GM23338 (cell line): ENCODE measurements at regions not wholly inside any gene's neighbourhood (a gene's known extent, or its start where the extent isn't known, plus 50 kb on each side); places are given as distances from the start of the nearest gene placed in this dataset.

Experiments
- ATAC-seq: fragments of 200-7000 bp; cut with Tn5 transposase; 3 replicates; pipeline ENCODE4 v1.9.1; 2020
- DNase-seq: peaks from one replicate; pipeline ENCODE4 v3.0.0-alpha.2; 2015; ENCODE audit warnings: low spot score
- H2AFZ ChIP-seq: fragments of 200-600 bp; sonication (generic); 2 replicates; pipeline ENCODE4 v1.8.0; 2016; ENCODE audit warnings: antibody characterized with exemption, mild to moderate bottlenecking, moderate library complexity
- H3F3A ChIP-seq: fragments of 200-600 bp; sonication (generic); replicated peaks from 2 replicates; pipeline ENCODE4 v1.8.0; 2017; ENCODE audit warnings: antibody characterized with exemption, mixed run types, low read depth
- H3K27ac ChIP-seq: fragments of 200-600 bp; sonication (generic); 2 replicates; pipeline ENCODE4 v1.6.1; 2016; ENCODE audit warnings: low read depth
- H3K27me3 ChIP-seq: fragments of 200-600 bp; sonication (generic); 2 replicates; pipeline ENCODE4 v1.8.0; 2016; ENCODE audit warnings: mild to moderate bottlenecking, mixed run types, moderate library complexity; ENCODE audit not compliant: insufficient read depth
- H3K36me3 ChIP-seq: fragments of 200-600 bp; sonication (generic); 2 replicates; pipeline ENCODE4 v1.8.0; 2016; ENCODE audit warnings: mild to moderate bottlenecking; ENCODE audit not compliant: insufficient read depth
- H3K4me1 ChIP-seq: fragments of 200-600 bp; sonication (generic); 2 replicates; pipeline ENCODE4 v1.8.0; 2016; ENCODE audit warnings: mild to moderate bottlenecking, moderate library complexity; ENCODE audit not compliant: insufficient read depth
- H3K4me2 ChIP-seq: fragments of 200-600 bp; sonication (generic); 2 replicates; pipeline ENCODE4 v1.7.1; 2017; ENCODE audit warnings: mixed run types
- H3K4me3 ChIP-seq: fragments of 200-600 bp; sonication (generic); 2 replicates; pipeline ENCODE4 v1.6.1; 2016; ENCODE audit warnings: mixed run types
- H3K79me2 ChIP-seq: fragments of 200-600 bp; sonication (generic); replicated peaks from 2 replicates; pipeline ENCODE4 v1.8.0; 2017; ENCODE audit warnings: mild to moderate bottlenecking; ENCODE audit not compliant: insufficient read depth
- H3K9me2 ChIP-seq: fragments of 200-600 bp; sonication (generic); 2 replicates; pipeline ENCODE4 v1.8.0; 2017; ENCODE audit not compliant: insufficient read depth
- H4K20me1 ChIP-seq: fragments of 200-600 bp; sonication (generic); replicated peaks from 2 replicates; pipeline ENCODE4 v1.8.0; 2017; ENCODE audit warnings: mild to moderate bottlenecking; ENCODE audit not compliant: insufficient read depth
- H3K27ac Mint-ChIP-seq: 2 replicates; pipeline ENCODE4 v1.8.0; 2020; ENCODE audit warnings: inconsistent platforms, mild to moderate bottlenecking, moderate library complexity, mixed read lengths
- H3K27me3 Mint-ChIP-seq: 3 replicates; pipeline ENCODE4 v1.8.0; 2022; ENCODE audit warnings: low read depth, mild to moderate bottlenecking, moderate library complexity, mixed read lengths, inconsistent platforms; ENCODE audit not compliant: insufficient read depth, poor library complexity
- H3K36me3 Mint-ChIP-seq: 3 replicates; pipeline ENCODE4 v1.8.0; 2021; ENCODE audit warnings: low read depth, mild to moderate bottlenecking, inconsistent platforms, moderate library complexity, mixed read lengths
- H3K4me1 Mint-ChIP-seq: 3 replicates; pipeline ENCODE4 v1.8.0; 2020; ENCODE audit warnings: mild to moderate bottlenecking, inconsistent platforms, mixed read lengths
- H3K4me3 Mint-ChIP-seq: 3 replicates; pipeline ENCODE4 v1.8.0; 2021; ENCODE audit warnings: moderate library complexity, mild to moderate bottlenecking, inconsistent platforms, mixed read lengths
- H3K9me3 Mint-ChIP-seq: 3 replicates; pipeline ENCODE4 v1.8.0; 2020; ENCODE audit warnings: moderate library complexity, mild to moderate bottlenecking, inconsistent platforms, mixed read lengths
- CREB1 ChIP-seq: fragments of 250-450 bp; sonication (Bioruptor Pico); IDR thresholded peaks from 2 replicates; pipeline ENCODE4 v1.5.0; 2020; ENCODE audit warnings: low read depth, mild to moderate bottlenecking, moderate library complexity
- CTCF ChIP-seq, 2 experiments: fragments of 200-600 bp in 1 of 2; sonication (generic) in 1 of 2; conservative IDR thresholded peaks; 2 replicates each; pipeline versions ENCODE4 v1.5.1 to v1.6.1; 2016 to 2017; ENCODE audit warnings: antibody characterized with exemption in 2 of 2, low read depth in 2 of 2, mild to moderate bottlenecking in 2 of 2, moderate library complexity in 1 of 2
- EZH2 ChIP-seq: fragments of 200-600 bp; sonication (generic); IDR thresholded peaks from one replicate; pipeline ENCODE4 v1.8.0; 2017; ENCODE audit warnings: antibody characterized with exemption, mild to moderate bottlenecking, low read depth; ENCODE audit not compliant: unreplicated experiment
- JUNB ChIP-seq: IDR thresholded peaks from one replicate; pipeline ENCODE4 v1.6.1; 2016; ENCODE audit warnings: antibody characterized with exemption; ENCODE audit not compliant: unreplicated experiment
- NANOG ChIP-seq: IDR thresholded peaks from 2 replicates; pipeline ENCODE4 v1.6.1; 2016; ENCODE audit warnings: antibody characterized with exemption, borderline replicate concordance
- POLR2AphosphoS5 ChIP-seq: IDR thresholded peaks from 2 replicates; pipeline ENCODE4 v1.6.1; 2016; ENCODE audit warnings: antibody characterized with exemption, low read depth
- STAT1 ChIP-seq: IDR thresholded peaks from one replicate; pipeline ENCODE4 v1.6.1; 2016; ENCODE audit warnings: antibody characterized with exemption; ENCODE audit not compliant: unreplicated experiment
- ZNF114 ChIP-seq: fragments of 250-450 bp; sonication (Bioruptor Pico); IDR thresholded peaks from 2 replicates; pipeline ENCODE4 v1.5.0; 2020; ENCODE audit warnings: mild to moderate bottlenecking, moderate library complexity
- ZNF331 ChIP-seq: fragments of 250-450 bp; sonication (Bioruptor Pico); IDR thresholded peaks from 2 replicates; pipeline ENCODE4 v1.5.0; 2020; ENCODE audit warnings: low read depth, mild to moderate bottlenecking, moderate library complexity
- ZNF462 ChIP-seq: fragments of 250-450 bp; sonication (Bioruptor Pico); IDR thresholded peaks from 2 replicates; pipeline ENCODE4 v1.5.0; 2020; ENCODE audit warnings: mild to moderate bottlenecking, moderate library complexity

GRCh38 chr20:51978070-51978501, 175.8 kb upstream of the SALL4 start:
- Histone ChIP-seq H4K20me1 (no peaks in the 10 kb centered on the region), H3K36me3 (peaks cover 7% of the 10 kb centered on the region; the same call in 1 of the 2 replicates), H3K27me3 (no peaks in the 10 kb centered on the region), H3K4me3 (no peak overlapping the region), H2AFZ (no peak overlapping the region), H3F3A (no peaks in the 10 kb centered on the region), H3K4me2 (no peak overlapping the region), H3K27ac (no peak overlapping the region), H3K4me1 (no peaks in the 10 kb centered on the region), H3K9me2 (no peaks in the 10 kb centered on the region), H3K79me2 (no peaks in the 10 kb centered on the region)
- Mint-ChIP-seq H3K4me1 (no peaks in the 10 kb centered on the region), H3K36me3 (peaks cover 18% of the 10 kb centered on the region), H3K9me3 (peaks cover 28% of the 10 kb centered on the region), H3K4me3 (no peak overlapping the region), H3K27me3 (peaks cover 7% of the 10 kb centered on the region), H3K27ac (0 out of 2 replicates have a peak overlapping the region, but pooled peaks have one; percentile 56)
- TF ChIP-seq STAT1 = no peak
- TF ChIP-seq JUNB = no peak
- TF ChIP-seq ZNF114 = no peak
- TF ChIP-seq CREB1 (CRISPR knock-in tag) = no peak
- no peak for TF ChIP-seq EZH2
- TF ChIP-seq POLR2AphosphoS5 = no peak
- TF ChIP-seq NANOG = no peak
- TF ChIP-seq CTCF (conservative IDR thresholded peaks at IDR 0.05; ENCODE audit: low read depth in 2 of 2) = no peak
- no peak for TF ChIP-seq ZNF331 (CRISPR knock-in tag)
- TF ChIP-seq ZNF462 (CRISPR knock-in tag) = no peak
- DNase-seq = no peak
- ATAC-seq = no peak
